Effector memory CD4-positive, alpha-beta T cell (primary cell): ENCODE measurements at regions not wholly inside any gene's neighbourhood (a gene's known extent, or its start where the extent isn't known, plus 50 kb on each side); places are given as distances from the start of the nearest gene placed in this dataset.
"Not testable (repeated sequence)": the region's sequence is repeated elsewhere in the genome, so short reads cannot be mapped to it uniquely, and the experiment has no call there.

ENCODE experiments used
- DNase-seq, 3 donors: peaks; one replicate each; pipeline ENCODE4 v3.0.0-alpha.2; 2020
- H3K27ac ChIP-seq: 2 replicates; pipeline ENCODE4 v1.7.0; 2013; ENCODE audit warnings: mild to moderate bottlenecking, low read length, moderate library complexity; ENCODE audit not compliant: insufficient read depth, poor library complexity, severe bottlenecking
- H3K27me3 ChIP-seq: replicated peaks from 2 replicates; pipeline ENCODE4 v1.7.0; 2013; ENCODE audit warnings: mild to moderate bottlenecking, low read length; ENCODE audit not compliant: insufficient read depth, control insufficient read depth, poor library complexity, severe bottlenecking
- H3K36me3 ChIP-seq: 2 replicates; pipeline ENCODE4 v1.7.0; 2013; ENCODE audit warnings: mild to moderate bottlenecking, low read length, moderate library complexity; ENCODE audit not compliant: control insufficient read depth, insufficient read depth
- H3K4me1 ChIP-seq: 2 replicates; pipeline ENCODE4 v1.7.0; 2013; ENCODE audit warnings: low read length, mild to moderate bottlenecking; ENCODE audit not compliant: control insufficient read depth, insufficient read depth, poor library complexity, severe bottlenecking
- H3K4me3 ChIP-seq: 2 replicates; pipeline ENCODE4 v1.7.0; 2013; ENCODE audit warnings: low read length, low read depth, mild to moderate bottlenecking; ENCODE audit not compliant: insufficient read depth, poor library complexity, severe bottlenecking
- H3K9me3 ChIP-seq: 2 replicates; pipeline ENCODE4 v1.7.0; 2013; ENCODE audit warnings: mild to moderate bottlenecking, low read length, moderate library complexity; ENCODE audit not compliant: control insufficient read depth

- not testable (repeated sequence) for H3K4me1 ChIP-seq, DNase-seq, H3K36me3 ChIP-seq, H3K27ac ChIP-seq, H3K4me3 ChIP-seq, H3K27me3 ChIP-seq, H3K9me3 ChIP-seq
Measured at GRCh38 chr6:71360556-71361335, 72.1 kb downstream of the OGFRL1 start.

- Histone ChIP-seq H3K27me3 (no peaks in the 10 kb centered on the region), H3K9me3 (no peaks in the 10 kb centered on the region), H3K4me3 (no peak overlapping the region), H3K4me1 (no peaks in the 10 kb centered on the region), H3K27ac (no peak overlapping the region), H3K36me3 (no peaks in the 10 kb centered on the region)
- DNase-seq: no peak
Measured at GRCh38 chr6:71364889-71365542, 76.4 kb downstream of the OGFRL1 start.

GRCh38 chr6:71367756-71368155, 79.1 kb downstream of the OGFRL1 start:
- H3K4me3 ChIP-seq: no peak overlapping the region
- no peaks in the 10 kb centered on the region for H3K36me3 ChIP-seq
- DNase-seq: no peak
- no peak overlapping the region for H3K27ac ChIP-seq
- H3K27me3 ChIP-seq: no peaks in the 10 kb centered on the region
- H3K9me3 ChIP-seq: no peaks in the 10 kb centered on the region
- no peaks in the 10 kb centered on the region for H3K4me1 ChIP-seq

- H3K4me3 ChIP-seq: no peak overlapping the region
- no peaks in the 10 kb centered on the region for H3K36me3 ChIP-seq
- no peak for DNase-seq
- no peak overlapping the region for H3K27ac ChIP-seq
- H3K4me1 ChIP-seq: no peaks in the 10 kb centered on the region
- H3K27me3 ChIP-seq: no peaks in the 10 kb centered on the region
- no peaks in the 10 kb centered on the region for H3K9me3 ChIP-seq
Measured at GRCh38 chr6:71368284-71368683, 79.7 kb downstream of the OGFRL1 start.

- DNase-seq: no peak
- H3K4me3 ChIP-seq: no peak overlapping the region
- H3K27me3 ChIP-seq: no peaks in the 10 kb centered on the region
Measured at GRCh38 chr6:71371559-71371958, 82.9 kb downstream of the OGFRL1 start.

GRCh38 chr6:71373943-71374342, 85.3 kb downstream of the OGFRL1 start:
- H3K36me3 ChIP-seq: no peaks in the 10 kb centered on the region
- no peaks in the 10 kb centered on the region for H3K27me3 ChIP-seq
- DNase-seq: no peak
- no peak overlapping the region for H3K27ac ChIP-seq
- H3K4me1 ChIP-seq: no peaks in the 10 kb centered on the region
- no peak overlapping the region for H3K4me3 ChIP-seq
- no peaks in the 10 kb centered on the region for H3K9me3 ChIP-seq

More at GRCh38 chr6:71371559-71371958, 82.9 kb downstream of the OGFRL1 start:
- H3K27ac ChIP-seq: no peak overlapping the region
- no peaks in the 10 kb centered on the region for H3K9me3 ChIP-seq
- H3K4me1 ChIP-seq: no peaks in the 10 kb centered on the region
- H3K36me3 ChIP-seq: no peaks in the 10 kb centered on the region

- no peaks in the 10 kb centered on the region for H3K36me3 ChIP-seq
- no peaks in the 10 kb centered on the region for H3K9me3 ChIP-seq
- no peaks in the 10 kb centered on the region for H3K27me3 ChIP-seq
- no peak for DNase-seq
- H3K27ac ChIP-seq: no peak overlapping the region
- H3K4me1 ChIP-seq: no peaks in the 10 kb centered on the region
- no peak overlapping the region for H3K4me3 ChIP-seq
Measured at GRCh38 chr6:71375676-71376075, 87.1 kb downstream of the OGFRL1 start.

- no peak for DNase-seq
- Histone ChIP-seq H3K27ac (no peak overlapping the region), H3K4me3 (no peak overlapping the region), H3K36me3 (no peaks in the 10 kb centered on the region), H3K27me3 (no peaks in the 10 kb centered on the region), H3K9me3 (no peaks in the 10 kb centered on the region), H3K4me1 (no peaks in the 10 kb centered on the region)
Measured at GRCh38 chr6:71376830-71377229, 88.2 kb downstream of the OGFRL1 start.

GRCh38 chr6:71383476-71383875, 94.9 kb downstream of the OGFRL1 start:
- Histone ChIP-seq H3K27ac (no peak overlapping the region), H3K4me1 (no peaks in the 10 kb centered on the region), H3K36me3 (no peaks in the 10 kb centered on the region), H3K27me3 (no peaks in the 10 kb centered on the region), H3K4me3 (no peak overlapping the region), H3K9me3 (no peaks in the 10 kb centered on the region)
- DNase-seq: no peak

GRCh38 chr6:71383901-71384489, 95.4 kb downstream of the OGFRL1 start:
- Histone ChIP-seq H3K4me3 (no peak overlapping the region), H3K4me1 (no peaks in the 10 kb centered on the region), H3K36me3 (no peaks in the 10 kb centered on the region), H3K27ac (no peak overlapping the region), H3K27me3 (no peaks in the 10 kb centered on the region), H3K9me3 (no peaks in the 10 kb centered on the region)
- no peak for DNase-seq
